ENCODE measurements at regions not wholly inside any gene's neighbourhood (a gene's known extent, or its start where the extent isn't known, plus 50 kb on each side); places are given as distances from the start of the nearest gene placed in this dataset.

DNA sequence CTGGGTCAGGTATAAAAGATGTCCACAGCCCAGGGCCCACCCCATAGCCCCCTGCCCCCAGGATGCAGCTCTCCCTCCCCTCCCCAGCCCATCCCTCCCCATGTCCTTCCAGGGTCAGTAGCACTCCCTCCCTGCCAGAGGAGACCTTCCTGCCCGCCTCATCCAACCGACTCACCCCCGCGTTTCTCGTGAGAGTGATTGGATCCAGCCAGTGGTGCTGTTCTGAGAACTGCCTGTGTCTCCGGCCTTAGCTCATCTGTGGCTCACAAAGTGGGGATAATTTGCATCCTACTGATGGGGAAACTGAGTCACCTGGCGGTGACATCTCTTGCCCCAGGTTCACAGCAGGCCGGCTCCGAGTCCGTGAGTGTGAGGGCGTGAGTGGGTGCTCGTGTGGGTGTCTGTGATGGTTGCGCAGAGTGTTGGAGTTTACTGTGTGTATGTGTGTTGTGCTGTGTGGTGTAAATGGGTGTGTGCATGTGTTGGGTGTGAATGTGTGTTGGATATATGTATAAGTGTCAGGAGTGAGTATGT, 90.7 kb upstream of the GSE1 start:
- Histone ChIP-seq H3K4me1 (peaks cover 43% of the 10 kb centered on the region), H3K4me3 (no peak overlapping the region), H3K27me3 (ENCODE audit: low read depth) (no peaks in the 10 kb centered on the region), H3K9me3 (no peaks in the 10 kb centered on the region), H3K27ac (no peak overlapping the region), H3K36me3 (no peaks in the 10 kb centered on the region)
- TF ChIP-seq, protein P1, sequence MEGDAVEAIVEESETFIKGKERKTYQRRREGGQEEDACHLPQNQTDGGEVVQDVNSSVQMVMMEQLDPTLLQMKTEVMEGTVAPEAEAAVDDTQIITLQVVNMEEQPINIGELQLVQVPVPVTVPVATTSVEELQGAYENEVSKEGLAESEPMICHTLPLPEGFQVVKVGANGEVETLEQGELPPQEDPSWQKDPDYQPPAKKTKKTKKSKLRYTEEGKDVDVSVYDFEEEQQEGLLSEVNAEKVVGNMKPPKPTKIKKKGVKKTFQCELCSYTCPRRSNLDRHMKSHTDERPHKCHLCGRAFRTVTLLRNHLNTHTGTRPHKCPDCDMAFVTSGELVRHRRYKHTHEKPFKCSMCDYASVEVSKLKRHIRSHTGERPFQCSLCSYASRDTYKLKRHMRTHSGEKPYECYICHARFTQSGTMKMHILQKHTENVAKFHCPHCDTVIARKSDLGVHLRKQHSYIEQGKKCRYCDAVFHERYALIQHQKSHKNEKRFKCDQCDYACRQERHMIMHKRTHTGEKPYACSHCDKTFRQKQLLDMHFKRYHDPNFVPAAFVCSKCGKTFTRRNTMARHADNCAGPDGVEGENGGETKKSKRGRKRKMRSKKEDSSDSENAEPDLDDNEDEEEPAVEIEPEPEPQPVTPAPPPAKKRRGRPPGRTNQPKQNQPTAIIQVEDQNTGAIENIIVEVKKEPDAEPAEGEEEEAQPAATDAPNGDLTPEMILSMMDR (IDR thresholded peaks at IDR 0.05), result no peak
- DNase-seq, result no peak
- ATAC-seq, result no peak
- intact Hi-C loops (cut with DNase I), result no loop called here

DNA sequence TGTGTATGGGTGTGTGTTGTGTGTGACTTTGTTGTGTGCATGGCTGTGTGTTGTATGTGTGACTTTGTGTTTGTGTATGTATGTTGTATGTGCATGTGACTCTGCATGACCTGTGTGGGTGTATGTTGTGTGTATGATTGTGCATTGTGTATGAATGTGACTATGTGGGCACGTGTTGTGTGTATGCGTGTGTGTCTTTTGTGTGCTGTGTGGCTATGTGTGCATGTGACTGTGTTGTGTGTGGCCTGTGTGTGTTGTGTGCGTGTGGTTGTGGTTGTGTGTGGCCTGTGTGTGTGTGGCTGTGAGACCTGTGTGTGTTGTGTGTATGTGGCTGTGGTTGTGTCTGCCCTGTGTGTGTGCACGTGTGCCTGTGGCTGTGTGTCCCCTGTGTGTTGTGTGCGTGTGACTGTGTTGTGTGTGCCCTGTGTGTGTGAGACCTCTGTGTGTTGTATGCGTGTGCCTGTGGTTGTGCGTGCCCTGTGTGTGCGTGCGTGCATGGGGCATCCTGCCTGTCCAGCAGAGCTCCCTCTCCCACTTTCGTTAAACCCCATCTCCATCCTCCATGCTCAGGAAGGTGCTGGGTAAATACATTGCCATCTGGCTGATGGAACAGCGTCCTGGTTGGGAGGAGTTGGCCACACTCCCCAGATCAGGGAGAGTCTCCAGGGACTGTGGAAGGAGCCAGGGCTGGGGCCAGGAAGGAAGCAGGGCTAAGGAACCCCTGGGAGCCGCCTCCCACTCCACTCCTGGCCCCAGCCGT, 90.1 kb upstream of the GSE1 start:
- intact Hi-C loops (cut with DNase I), result no loop called here
- peaks cover 43% of the 10 kb centered on the region for H3K4me1 ChIP-seq
- H3K27ac ChIP-seq, result peak overlapping the region; percentile 44
- peak; percentile 2 to 7 for ATAC-seq
- H3K9me3 ChIP-seq, result no peaks in the 10 kb centered on the region
- DNase-seq, result no peak
- H3K36me3 ChIP-seq, result no peaks in the 10 kb centered on the region
- TF ChIP-seq, protein P1 (IDR thresholded peaks at IDR 0.05), result no peak
- no peaks in the 10 kb centered on the region for H3K27me3 ChIP-seq (ENCODE audit: low read depth)
- no peak overlapping the region for H3K4me3 ChIP-seq

DNA sequence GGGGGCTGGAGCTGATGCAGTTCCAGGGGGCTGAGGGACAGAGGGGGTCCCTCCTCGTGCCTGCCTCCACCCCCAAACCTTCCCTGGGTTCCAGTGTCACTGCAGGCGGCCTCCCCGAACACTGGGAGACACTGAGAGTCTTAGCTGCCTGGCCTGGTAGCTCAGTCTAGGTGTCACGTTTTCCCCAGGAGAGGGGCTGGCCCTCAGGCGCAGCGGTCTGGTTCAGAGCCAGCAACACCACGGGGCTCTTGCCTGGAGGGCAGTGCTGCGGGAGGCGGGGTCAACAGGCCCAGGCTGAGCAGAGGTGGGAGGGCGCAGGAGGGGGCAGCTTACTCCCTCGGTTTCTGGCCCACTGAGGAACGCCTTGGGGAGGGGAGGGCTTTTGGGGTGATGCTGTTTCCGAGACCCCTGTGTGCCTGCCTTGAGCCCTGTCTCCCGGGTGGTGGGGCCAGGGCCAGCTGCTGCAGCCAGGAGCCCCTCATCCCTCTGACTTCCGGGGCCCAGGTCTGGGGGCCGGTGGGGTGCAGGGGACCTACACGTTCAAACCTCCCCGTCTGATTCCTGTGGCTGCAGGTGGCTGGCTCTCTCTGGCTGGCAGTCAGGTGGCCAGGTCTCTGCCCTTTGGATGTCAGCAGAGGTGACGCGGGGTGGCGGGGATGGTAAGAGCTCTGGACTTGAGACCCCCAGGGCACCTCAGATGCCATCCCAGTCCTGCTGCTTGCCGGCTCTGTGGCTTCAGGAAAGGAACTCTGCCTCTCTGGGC, 89.3 kb upstream of the GSE1 start:
- no peak overlapping the region for H3K4me3 ChIP-seq
- H3K27ac ChIP-seq, result peak overlapping the region; percentile 44
- H3K27me3 ChIP-seq (ENCODE audit: low read depth), result no peaks in the 10 kb centered on the region
- H3K4me1 ChIP-seq, result peaks cover 43% of the 10 kb centered on the region
- DNase-seq (peak; percentile 82), ATAC-seq (peak; percentile 65 to 79)
- TF ChIP-seq, protein P1 (IDR thresholded peaks at IDR 0.05), result no peak
- no peaks in the 10 kb centered on the region for H3K9me3 ChIP-seq
- intact Hi-C loops (cut with DNase I), result no loop called here
- H3K36me3 ChIP-seq, result no peaks in the 10 kb centered on the region

DNA sequence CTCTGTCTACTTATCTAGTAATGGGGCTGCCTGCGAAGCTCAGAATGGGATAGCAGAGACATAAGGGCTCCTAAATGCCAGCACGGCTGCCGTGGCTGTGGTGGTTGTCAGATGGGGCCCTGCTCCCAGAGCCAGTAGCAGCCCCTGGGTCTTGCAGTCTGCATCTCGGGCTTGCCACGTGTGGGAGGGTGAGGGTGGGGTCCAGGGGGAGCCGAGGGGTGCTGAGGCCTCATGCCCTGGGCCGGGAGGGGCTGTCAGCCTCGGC, 88.8 kb upstream of the GSE1 start:
- H3K27me3 ChIP-seq (ENCODE audit: low read depth), result no peaks in the 10 kb centered on the region
- ATAC-seq, result peak in 1 of 2 donors; percentile 1
- intact Hi-C loops (cut with DNase I), result no loop called here
- H3K9me3 ChIP-seq, result no peaks in the 10 kb centered on the region
- peak overlapping the region; percentile 44 for H3K27ac ChIP-seq
- H3K36me3 ChIP-seq, result no peaks in the 10 kb centered on the region
- no peak overlapping the region for H3K4me3 ChIP-seq
- DNase-seq, result peak; percentile 62
- TF ChIP-seq, protein P1 (IDR thresholded peaks at IDR 0.05), result no peak
- H3K4me1 ChIP-seq, result peaks cover 47% of the 10 kb centered on the region

DNA sequence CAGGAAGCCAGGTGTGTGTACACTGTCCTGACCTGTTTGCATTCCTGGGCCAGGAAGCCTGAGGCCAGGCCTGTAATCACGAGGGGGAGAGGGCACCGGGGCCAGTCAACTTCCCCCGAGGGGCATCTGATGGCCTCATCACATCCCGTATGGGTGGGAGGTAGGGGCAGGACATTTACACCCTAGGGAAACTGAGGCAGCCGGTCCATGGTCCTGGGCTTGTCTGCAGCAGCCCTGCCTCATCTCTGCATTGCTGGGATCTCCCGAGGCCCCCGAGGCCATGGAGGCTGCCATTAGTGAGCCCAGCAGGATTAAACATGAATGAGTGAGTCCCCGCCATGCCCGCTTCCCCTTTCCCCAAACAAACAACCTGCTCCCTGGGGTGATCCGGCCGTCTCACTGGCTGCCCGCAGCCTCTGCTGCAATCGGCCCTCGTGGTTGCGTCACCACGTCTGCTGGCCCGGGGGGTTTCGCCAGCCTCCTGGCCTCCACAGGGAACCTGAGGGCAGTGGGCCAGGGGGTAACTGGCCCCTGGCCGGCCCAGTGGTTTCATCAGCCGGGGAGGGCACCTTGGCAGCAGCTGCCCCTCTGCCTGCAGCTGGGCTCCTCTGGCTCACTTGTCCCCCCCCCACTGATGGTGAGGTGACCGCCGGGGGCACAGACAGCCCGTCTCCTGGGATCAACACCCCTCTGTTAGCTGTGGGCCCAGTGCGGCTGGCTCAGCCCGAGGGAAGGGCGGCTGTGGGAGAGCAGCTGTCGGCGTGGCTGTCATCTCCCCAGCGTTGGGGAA, 88.3 kb upstream of the GSE1 start:
- Histone ChIP-seq H3K36me3 (no peaks in the 10 kb centered on the region), H3K27me3 (ENCODE audit: low read depth) (no peaks in the 10 kb centered on the region), H3K9me3 (no peaks in the 10 kb centered on the region), H3K4me1 (peaks cover 51% of the 10 kb centered on the region), H3K4me3 (no peak overlapping the region), H3K27ac (peak overlapping the region; percentile 44)
- intact Hi-C loops (cut with DNase I), result no loop called here
- DNase-seq (peak; percentile 90), ATAC-seq (peak; percentile 58)
- TF ChIP-seq, protein P1 (IDR thresholded peaks at IDR 0.05), result no peak

Data from lower lobe of right lung (tissue), 2 donors.